ENCODE measurements at regions not wholly inside any gene's neighbourhood (a gene's known extent, or its start where the extent isn't known, plus 50 kb on each side); places are given as distances from the start of the nearest gene placed in this dataset.
"Not testable (repeated sequence)": the region's sequence is repeated elsewhere in the genome, so short reads cannot be mapped to it uniquely, and the experiment has no call there.

- no peak for ATAC-seq
- no peaks in the 10 kb centered on the region for H3K36me3 Mint-ChIP-seq
- peaks cover 36% of the 10 kb centered on the region for H3K27me3 Mint-ChIP-seq
- no peak overlapping the region for H3K27ac Mint-ChIP-seq
- H3K4me3 Mint-ChIP-seq, result no peak overlapping the region
- H3K9me3 Mint-ChIP-seq, result peaks cover 3% of the 10 kb centered on the region
- no peaks in the 10 kb centered on the region for H3K4me1 Mint-ChIP-seq
Observed at GRCh38 chr2:8333177-8333831, 348.6 kb upstream of the ID2 start.

GRCh38 chr2:8333832-8334187 is 348.0 kb upstream of the ID2 start:
- H3K9me3 Mint-ChIP-seq, ATAC-seq, H3K36me3 Mint-ChIP-seq, H3K27ac Mint-ChIP-seq, H3K4me3 Mint-ChIP-seq, H3K4me1 Mint-ChIP-seq: not testable (repeated sequence)
- H3K27me3 Mint-ChIP-seq, result peaks cover 32% of the 10 kb centered on the region

- H3K9me3 Mint-ChIP-seq, result peaks cover 3% of the 10 kb centered on the region
- H3K36me3 Mint-ChIP-seq, result no peaks in the 10 kb centered on the region
- no peak overlapping the region for H3K27ac Mint-ChIP-seq
- H3K4me3 Mint-ChIP-seq, result no peak overlapping the region
- H3K27me3 Mint-ChIP-seq, result peaks cover 22% of the 10 kb centered on the region
- no peaks in the 10 kb centered on the region for H3K4me1 Mint-ChIP-seq
- ATAC-seq, result no peak
Observed at GRCh38 chr2:8334866-8335325, 347.0 kb upstream of the ID2 start.

GRCh38 chr2:8335801-8336200 is 346.1 kb upstream of the ID2 start:
- peaks cover 3% of the 10 kb centered on the region for H3K9me3 Mint-ChIP-seq
- H3K4me3 Mint-ChIP-seq, result no peak overlapping the region
- H3K27ac Mint-ChIP-seq, result no peak overlapping the region
- peaks cover 22% of the 10 kb centered on the region for H3K27me3 Mint-ChIP-seq
- no peaks in the 10 kb centered on the region for H3K36me3 Mint-ChIP-seq
- ATAC-seq, result no peak
- no peaks in the 10 kb centered on the region for H3K4me1 Mint-ChIP-seq

- H3K4me3 Mint-ChIP-seq, result no peak overlapping the region
- peaks cover 5% of the 10 kb centered on the region for H3K9me3 Mint-ChIP-seq
- H3K36me3 Mint-ChIP-seq, result no peaks in the 10 kb centered on the region
- H3K4me1 Mint-ChIP-seq, result no peaks in the 10 kb centered on the region
- H3K27me3 Mint-ChIP-seq, result peaks cover 22% of the 10 kb centered on the region
- no peak for ATAC-seq
- H3K27ac Mint-ChIP-seq, result no peak overlapping the region
Observed at GRCh38 chr2:8337321-8337720, 344.5 kb upstream of the ID2 start.

- ATAC-seq, result no peak
- Mint-ChIP-seq H3K36me3 (no peaks in the 10 kb centered on the region), H3K9me3 (peaks cover 2% of the 10 kb centered on the region), H3K4me1 (no peaks in the 10 kb centered on the region), H3K4me3 (no peak overlapping the region), H3K27ac (no peak overlapping the region), H3K27me3 (no peaks in the 10 kb centered on the region)
Observed at GRCh38 chr2:8342407-8342806, 339.4 kb upstream of the ID2 start.

- ATAC-seq, result no peak
- no peak overlapping the region for H3K4me3 Mint-ChIP-seq
- no peaks in the 10 kb centered on the region for H3K36me3 Mint-ChIP-seq
- H3K27ac Mint-ChIP-seq, result no peak overlapping the region
- H3K4me1 Mint-ChIP-seq, result no peaks in the 10 kb centered on the region
- H3K9me3 Mint-ChIP-seq, result peaks cover 2% of the 10 kb centered on the region
- H3K27me3 Mint-ChIP-seq, result no peaks in the 10 kb centered on the region
Observed at GRCh38 chr2:8343031-8343430, 338.8 kb upstream of the ID2 start.

- ATAC-seq, result no peak
- no peak overlapping the region for H3K27ac Mint-ChIP-seq
- no peaks in the 10 kb centered on the region for H3K36me3 Mint-ChIP-seq
- H3K4me1 Mint-ChIP-seq, result no peaks in the 10 kb centered on the region
- H3K9me3 Mint-ChIP-seq, result peaks cover 2% of the 10 kb centered on the region
- no peak overlapping the region for H3K4me3 Mint-ChIP-seq
- H3K27me3 Mint-ChIP-seq, result no peaks in the 10 kb centered on the region
Observed at GRCh38 chr2:8344144-8345097, 337.4 kb upstream of the ID2 start.

- peaks cover 2% of the 10 kb centered on the region for H3K9me3 Mint-ChIP-seq
- H3K4me1 Mint-ChIP-seq, result no peaks in the 10 kb centered on the region
- ATAC-seq, result no peak
- no peak overlapping the region for H3K27ac Mint-ChIP-seq
- no peaks in the 10 kb centered on the region for H3K27me3 Mint-ChIP-seq
- no peaks in the 10 kb centered on the region for H3K36me3 Mint-ChIP-seq
- no peak overlapping the region for H3K4me3 Mint-ChIP-seq
Observed at GRCh38 chr2:8345200-8345599, 336.7 kb upstream of the ID2 start.

- H3K27me3 Mint-ChIP-seq, result no peaks in the 10 kb centered on the region
- no peaks in the 10 kb centered on the region for H3K9me3 Mint-ChIP-seq
- no peak for ATAC-seq
- no peak overlapping the region for H3K4me3 Mint-ChIP-seq
- no peak overlapping the region for H3K27ac Mint-ChIP-seq
- no peaks in the 10 kb centered on the region for H3K4me1 Mint-ChIP-seq
- no peaks in the 10 kb centered on the region for H3K36me3 Mint-ChIP-seq
Observed at GRCh38 chr2:8346208-8346607, 335.6 kb upstream of the ID2 start.

- no peak overlapping the region for H3K4me3 Mint-ChIP-seq
- H3K36me3 Mint-ChIP-seq, result no peaks in the 10 kb centered on the region
- H3K27me3 Mint-ChIP-seq, result no peaks in the 10 kb centered on the region
- no peaks in the 10 kb centered on the region for H3K4me1 Mint-ChIP-seq
- no peak overlapping the region for H3K27ac Mint-ChIP-seq
- no peaks in the 10 kb centered on the region for H3K9me3 Mint-ChIP-seq
- ATAC-seq, result no peak
Observed at GRCh38 chr2:8346706-8347430, 335.0 kb upstream of the ID2 start.

- H3K9me3 Mint-ChIP-seq, H3K4me3 Mint-ChIP-seq, H3K27me3 Mint-ChIP-seq, ATAC-seq, H3K27ac Mint-ChIP-seq, H3K4me1 Mint-ChIP-seq, H3K36me3 Mint-ChIP-seq: not testable (repeated sequence)
Observed at GRCh38 chr2:8348911-8349310, 332.9 kb upstream of the ID2 start.

GRCh38 chr2:8352296-8352695 is 329.6 kb upstream of the ID2 start:
- Mint-ChIP-seq H3K36me3 (no peaks in the 10 kb centered on the region), H3K27ac (no peak overlapping the region), H3K27me3 (peaks cover 8% of the 10 kb centered on the region), H3K4me3 (no peak overlapping the region), H3K9me3 (no peaks in the 10 kb centered on the region), H3K4me1 (no peaks in the 10 kb centered on the region)
- no peak for ATAC-seq

- H3K27me3 Mint-ChIP-seq, result peaks cover 8% of the 10 kb centered on the region
- no peaks in the 10 kb centered on the region for H3K36me3 Mint-ChIP-seq
- H3K9me3 Mint-ChIP-seq, result no peaks in the 10 kb centered on the region
- H3K4me1 Mint-ChIP-seq, result no peaks in the 10 kb centered on the region
- H3K4me3 Mint-ChIP-seq, result no peak overlapping the region
- ATAC-seq, result no peak
- H3K27ac Mint-ChIP-seq, result no peak overlapping the region
Observed at GRCh38 chr2:8352989-8353388, 328.9 kb upstream of the ID2 start.

- Mint-ChIP-seq H3K27ac (no peak overlapping the region), H3K36me3 (no peaks in the 10 kb centered on the region), H3K9me3 (no peaks in the 10 kb centered on the region), H3K4me3 (no peak overlapping the region), H3K4me1 (no peaks in the 10 kb centered on the region), H3K27me3 (peaks cover 8% of the 10 kb centered on the region)
- ATAC-seq, result no peak
Observed at GRCh38 chr2:8355102-8355859, 326.6 kb upstream of the ID2 start.
